SU-DHL-6 (cell line): ENCODE measurements at regions not wholly inside any gene's neighbourhood (a gene's known extent, or its start where the extent isn't known, plus 50 kb on each side); places are given as distances from the start of the nearest gene placed in this dataset.

ENCODE experiments used
- H2AFZ ChIP-seq: fragments of 200-600 bp; sonication (generic); 2 replicates; pipeline ENCODE4 v1.6.1; 2014; ENCODE audit warnings: low read depth, mild to moderate bottlenecking, moderate library complexity, mixed read lengths, antibody characterized with exemption, low read length; ENCODE audit not compliant: severe bottlenecking
- H3F3A ChIP-seq: fragments of 200-600 bp; shearing (Covaris generic); 2 replicates; pipeline ENCODE4 v1.6.0; 2016; ENCODE audit warnings: antibody characterized with exemption, mild to moderate bottlenecking; ENCODE audit not compliant: insufficient read depth
- H3K27ac ChIP-seq: fragments of 200-600 bp; sonication (generic); 2 replicates; pipeline ENCODE4 v1.5.1; 2016; ENCODE audit warnings: low read depth, mild to moderate bottlenecking, low read length, moderate library complexity, mixed read lengths
- H3K27me3 ChIP-seq: fragments of 200-600 bp; sonication (generic), shearing (Covaris generic); 2 replicates; pipeline ENCODE4 v1.6.0; 2014; ENCODE audit warnings: mild to moderate bottlenecking, low read length
- H3K36me3 ChIP-seq: fragments of 200-600 bp; sonication (generic); 2 replicates; pipeline ENCODE4 v1.6.1; 2014; ENCODE audit warnings: mild to moderate bottlenecking, low read length, mixed read lengths
- H3K4me2 ChIP-seq: fragments of 300-600, 200-600 bp; shearing (Covaris generic), sonication (generic); 2 replicates; pipeline ENCODE4 v1.6.0; 2014; ENCODE audit warnings: low read length, low read depth, mild to moderate bottlenecking; ENCODE audit not compliant: poor library complexity, severe bottlenecking
- H3K4me3 ChIP-seq: fragments of 200-600 bp; sonication (generic); 2 replicates; pipeline ENCODE4 v1.5.1; 2014; ENCODE audit warnings: antibody characterized with exemption, low read length, mild to moderate bottlenecking, mixed read lengths; ENCODE audit not compliant: insufficient read depth, poor library complexity, severe bottlenecking
- H3K79me2 ChIP-seq: fragments of 200-600 bp; sonication (generic); 2 replicates; pipeline ENCODE4 v1.6.1; 2014; ENCODE audit warnings: mild to moderate bottlenecking, low read length, moderate library complexity; ENCODE audit not compliant: insufficient read depth
- H3K9ac ChIP-seq: fragments of 200-600 bp; sonication (generic); 2 replicates; pipeline ENCODE4 v1.7.0; 2014; ENCODE audit warnings: mild to moderate bottlenecking, low read length
- H3K9me2 ChIP-seq: fragments of 200-600 bp; sonication (generic); replicated peaks from 2 replicates; pipeline ENCODE4 v1.6.1; 2014; ENCODE audit warnings: low read length; ENCODE audit not compliant: insufficient read depth
- H3K9me3 ChIP-seq: fragments of 200-600 bp; sonication (generic); 2 replicates; pipeline ENCODE4 v1.6.1; 2014; ENCODE audit warnings: low read length, mixed read lengths; ENCODE audit not compliant: insufficient read depth
- H4K20me1 ChIP-seq: fragments of 200-600 bp; sonication (generic); 2 replicates; pipeline ENCODE4 v1.6.1; 2014; ENCODE audit warnings: low read depth, mild to moderate bottlenecking, antibody characterized with exemption, low read length, moderate library complexity, mixed read lengths
- EZH2phosphoT487 ChIP-seq: fragments of 200-600 bp; sonication (generic), shearing (Covaris generic); conservative IDR thresholded peaks from 2 replicates; pipeline ENCODE4 v1.6.1; 2018; ENCODE audit warnings: mild to moderate bottlenecking, antibody characterized with exemption, low read length, moderate library complexity, mixed read lengths
- TF ChIP-seq, protein P1 (sequence below): fragments of 200-600 bp; sonication (generic); IDR thresholded peaks from one replicate; pipeline ENCODE4 v1.5.1; 2017; ENCODE audit warnings: antibody characterized with exemption, mild to moderate bottlenecking, low read length, moderate library complexity; ENCODE audit not compliant: insufficient read depth, poor library complexity, severe bottlenecking

DNA sequence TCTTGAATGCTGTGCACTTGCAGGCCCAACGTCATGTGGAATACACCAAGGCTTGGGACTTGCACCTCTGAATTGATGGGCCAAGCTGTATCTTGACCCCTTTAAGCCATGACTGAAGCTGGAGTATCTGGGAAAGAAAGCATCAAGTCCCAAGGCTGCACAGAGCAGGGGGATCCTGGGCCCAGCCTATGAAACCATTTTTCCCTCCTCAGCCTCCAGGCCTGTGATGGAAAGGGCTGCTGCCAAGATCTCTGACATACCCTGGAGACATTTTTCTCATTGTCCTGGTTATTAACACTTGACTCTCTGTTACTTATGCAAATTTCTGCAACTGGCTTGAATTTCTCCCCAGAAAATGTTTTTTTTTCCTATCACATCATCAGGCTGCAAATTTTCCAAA lies 174.0 kb upstream of the SNX2 start:
- H3K27me3 ChIP-seq = no peaks in the 10 kb centered on the region
- no peak overlapping the region for H3K9ac ChIP-seq
- no peaks in the 10 kb centered on the region for H4K20me1 ChIP-seq
- H3K9me3 ChIP-seq = peaks cover 9% of the 10 kb centered on the region; the same call in 1 of the 2 replicates
- no peak overlapping the region for H3K27ac ChIP-seq
- no peaks in the 10 kb centered on the region for H3K36me3 ChIP-seq
- H3K79me2 ChIP-seq = no peaks in the 10 kb centered on the region
- no peaks in the 10 kb centered on the region for H3F3A ChIP-seq
- H2AFZ ChIP-seq = no peak overlapping the region
- no peaks in the 10 kb centered on the region for H3K9me2 ChIP-seq
- no peak overlapping the region for H3K4me3 ChIP-seq
- TF ChIP-seq EZH2phosphoT487 = no peak
- TF ChIP-seq, protein P1, sequence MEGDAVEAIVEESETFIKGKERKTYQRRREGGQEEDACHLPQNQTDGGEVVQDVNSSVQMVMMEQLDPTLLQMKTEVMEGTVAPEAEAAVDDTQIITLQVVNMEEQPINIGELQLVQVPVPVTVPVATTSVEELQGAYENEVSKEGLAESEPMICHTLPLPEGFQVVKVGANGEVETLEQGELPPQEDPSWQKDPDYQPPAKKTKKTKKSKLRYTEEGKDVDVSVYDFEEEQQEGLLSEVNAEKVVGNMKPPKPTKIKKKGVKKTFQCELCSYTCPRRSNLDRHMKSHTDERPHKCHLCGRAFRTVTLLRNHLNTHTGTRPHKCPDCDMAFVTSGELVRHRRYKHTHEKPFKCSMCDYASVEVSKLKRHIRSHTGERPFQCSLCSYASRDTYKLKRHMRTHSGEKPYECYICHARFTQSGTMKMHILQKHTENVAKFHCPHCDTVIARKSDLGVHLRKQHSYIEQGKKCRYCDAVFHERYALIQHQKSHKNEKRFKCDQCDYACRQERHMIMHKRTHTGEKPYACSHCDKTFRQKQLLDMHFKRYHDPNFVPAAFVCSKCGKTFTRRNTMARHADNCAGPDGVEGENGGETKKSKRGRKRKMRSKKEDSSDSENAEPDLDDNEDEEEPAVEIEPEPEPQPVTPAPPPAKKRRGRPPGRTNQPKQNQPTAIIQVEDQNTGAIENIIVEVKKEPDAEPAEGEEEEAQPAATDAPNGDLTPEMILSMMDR = no peak
- H3K4me2 ChIP-seq = no peak overlapping the region

DNA sequence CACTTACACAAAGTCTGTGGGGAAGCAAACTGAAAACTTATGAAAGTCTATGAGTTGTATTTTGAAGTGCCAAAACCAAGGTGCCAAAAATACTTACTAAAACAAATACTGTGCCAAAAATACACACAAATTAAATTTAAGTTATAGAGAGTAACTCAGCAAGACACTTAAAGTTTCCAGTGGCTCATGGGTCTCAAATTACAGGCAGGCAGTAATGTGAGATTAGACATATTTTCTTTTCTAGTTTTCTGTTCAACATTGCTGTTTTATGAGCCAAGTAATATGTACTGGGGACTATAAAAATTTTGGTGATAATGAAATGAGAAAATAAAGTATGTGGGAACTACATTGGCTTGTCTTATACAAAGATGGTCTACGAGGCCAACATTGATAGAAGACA lies 172.2 kb upstream of the SNX2 start:
- TF ChIP-seq EZH2phosphoT487 = no peak
- TF ChIP-seq, protein P1 = no peak
- Histone ChIP-seq H3K79me2 (no peaks in the 10 kb centered on the region), H3K9ac (no peak overlapping the region), H4K20me1 (no peaks in the 10 kb centered on the region), H3K4me2 (no peak overlapping the region), H3K9me3 (peaks cover 9% of the 10 kb centered on the region; the same call in 1 of the 2 replicates), H2AFZ (no peak overlapping the region), H3K36me3 (no peaks in the 10 kb centered on the region), H3K27me3 (no peaks in the 10 kb centered on the region), H3K9me2 (no peaks in the 10 kb centered on the region), H3K4me3 (no peak overlapping the region), H3K27ac (no peak overlapping the region), H3F3A (no peaks in the 10 kb centered on the region)

DNA sequence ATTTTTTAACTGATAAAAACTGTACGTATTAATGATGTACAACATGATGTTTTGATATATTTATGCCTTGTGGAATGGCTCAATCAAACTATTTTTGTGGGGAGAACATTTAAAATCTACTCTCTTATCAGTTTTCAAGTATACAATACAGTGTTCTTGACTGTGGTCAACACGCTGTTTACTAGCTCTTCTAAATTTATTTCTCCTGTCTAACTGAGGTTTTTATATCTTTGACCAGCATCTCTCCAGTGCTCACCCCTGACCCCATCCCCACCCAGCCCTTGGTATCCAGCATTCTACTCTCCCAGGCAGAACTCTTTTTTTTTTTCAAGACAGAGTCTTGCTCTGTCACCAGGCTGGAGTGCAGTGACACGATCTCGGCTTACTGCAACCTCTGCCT lies 169.6 kb upstream of the SNX2 start:
- Histone ChIP-seq H3K4me2 (no peak overlapping the region), H3K36me3 (no peaks in the 10 kb centered on the region), H3K4me3 (no peak overlapping the region), H3F3A (no peaks in the 10 kb centered on the region), H3K79me2 (no peaks in the 10 kb centered on the region), H4K20me1 (no peaks in the 10 kb centered on the region), H3K9ac (no peak overlapping the region), H3K9me3 (peaks cover 9% of the 10 kb centered on the region; the same call in 1 of the 2 replicates), H2AFZ (no peak overlapping the region), H3K27me3 (no peaks in the 10 kb centered on the region), H3K9me2 (no peaks in the 10 kb centered on the region), H3K27ac (no peak overlapping the region)
- TF ChIP-seq, protein P1 = no peak
- no peak for TF ChIP-seq EZH2phosphoT487
